Astrocyte (in vitro differentiated cells and primary cell): ENCODE measurements at regions not wholly inside any gene's neighbourhood (a gene's known extent, or its start where the extent isn't known, plus 50 kb on each side); places are given as distances from the start of the nearest gene placed in this dataset.

Experiments used
- DNase-seq: peaks from one replicate; pipeline ENCODE4 v3.0.0-alpha.2; 2010; ENCODE audit warnings: low read depth
- FAIRE-seq: peaks from 2 replicates; lab custom pipeline; 2011; peaks lifted over from hg19 to GRCh38; lab: Jason Lieb, UNC
- H2AFZ ChIP-seq: 2 replicates; pipeline ENCODE4 v1.6.0; 2012; ENCODE audit warnings: low read depth, low read length, inconsistent platforms
- H3K27ac ChIP-seq: 2 replicates; pipeline ENCODE4 v1.5.1; 2011; ENCODE audit warnings: low read depth, low read length, inconsistent platforms
- H3K27me3 ChIP-seq: 2 replicates; pipeline ENCODE4 v1.6.0; 2011; ENCODE audit warnings: low read length, inconsistent platforms; ENCODE audit not compliant: insufficient read depth
- H3K36me3 ChIP-seq: 2 replicates; pipeline ENCODE4 v1.5.1; 2011; ENCODE audit warnings: low read length, inconsistent platforms; ENCODE audit not compliant: insufficient read depth
- H3K4me1 ChIP-seq: 2 replicates; pipeline ENCODE4 v1.5.1; 2011; ENCODE audit warnings: low read length, inconsistent platforms; ENCODE audit not compliant: insufficient read depth
- H3K4me2 ChIP-seq: 2 replicates; pipeline ENCODE4 v1.6.0; 2012; ENCODE audit warnings: low read length, inconsistent platforms
- H3K4me3 ChIP-seq: 2 replicates; pipeline ENCODE4 v1.5.1; 2011; ENCODE audit warnings: low read depth, mild to moderate bottlenecking, low read length, inconsistent platforms; ENCODE audit not compliant: insufficient read depth
- H3K79me2 ChIP-seq: 2 replicates; pipeline ENCODE4 v1.6.0; 2012; ENCODE audit warnings: mild to moderate bottlenecking, low read length, inconsistent platforms; ENCODE audit not compliant: insufficient read depth
- H3K9ac ChIP-seq: 2 replicates; pipeline ENCODE4 v1.6.0; 2012; ENCODE audit warnings: mild to moderate bottlenecking, low read length, inconsistent platforms
- H3K9me3 ChIP-seq: 2 replicates; pipeline ENCODE4 v1.5.1; 2012; ENCODE audit warnings: low read depth, mild to moderate bottlenecking, low read length, inconsistent platforms; ENCODE audit not compliant: insufficient read depth
- H4K20me1 ChIP-seq: 2 replicates; pipeline ENCODE4 v1.6.0; 2012; ENCODE audit warnings: low read length, inconsistent platforms; ENCODE audit not compliant: insufficient read depth
- H3K27ac Mint-ChIP-seq: one replicate; pipeline ENCODE4 v1.8.0; 2021; ENCODE audit warnings: mild to moderate bottlenecking, mixed read lengths; ENCODE audit not compliant: unreplicated experiment
- H3K27me3 Mint-ChIP-seq: one replicate; pipeline ENCODE4 v1.8.0; 2021; ENCODE audit warnings: low read depth, mixed read lengths; ENCODE audit not compliant: unreplicated experiment
- H3K36me3 Mint-ChIP-seq: one replicate; pipeline ENCODE4 v1.8.0; 2021; ENCODE audit warnings: low read depth, mixed read lengths; ENCODE audit not compliant: unreplicated experiment
- H3K4me1 Mint-ChIP-seq: one replicate; pipeline ENCODE4 v1.8.0; 2021; ENCODE audit warnings: low read depth, mixed read lengths; ENCODE audit not compliant: unreplicated experiment
- H3K4me3 Mint-ChIP-seq: one replicate; pipeline ENCODE4 v1.8.0; 2021; ENCODE audit warnings: mild to moderate bottlenecking, moderate library complexity, mixed read lengths; ENCODE audit not compliant: unreplicated experiment
- H3K9me3 Mint-ChIP-seq: one replicate; pipeline ENCODE4 v1.8.0; 2021; ENCODE audit warnings: mild to moderate bottlenecking, mixed read lengths; ENCODE audit not compliant: unreplicated experiment
- EZH2 ChIP-seq: IDR thresholded peaks from 2 replicates; pipeline ENCODE4 v1.6.1; 2012; ENCODE audit warnings: mild to moderate bottlenecking, low read length, inconsistent platforms; ENCODE audit not compliant: insufficient read depth
- TF ChIP-seq, protein P1 (sequence below): IDR thresholded peaks from 2 replicates; pipeline ENCODE4 v1.5.1; 2011; ENCODE audit warnings: low read depth, mild to moderate bottlenecking, inconsistent platforms, low read length, moderate library complexity; ENCODE audit not compliant: insufficient read depth

DNA sequence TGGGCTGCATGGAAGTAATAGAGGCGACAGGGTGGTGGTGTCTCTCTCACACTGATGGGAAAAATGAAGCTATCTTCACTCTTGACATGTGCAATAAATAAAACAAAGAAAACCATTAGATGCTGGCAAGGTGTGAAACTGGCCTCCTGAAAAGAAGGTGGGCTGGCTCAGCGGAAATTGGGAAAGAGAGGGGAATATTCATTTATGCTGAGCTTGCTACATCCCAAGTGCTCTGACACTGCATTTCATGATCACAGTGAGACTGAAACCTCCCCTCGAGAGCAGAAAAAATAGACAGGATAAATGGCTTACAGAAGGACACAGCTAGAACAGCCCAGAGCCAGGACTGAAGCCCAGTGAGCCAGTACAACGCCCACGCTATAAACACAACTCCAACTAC, 112.1 kb upstream of the SMLR1 start:
- Mint-ChIP-seq H3K27me3 (no peaks in the 10 kb centered on the region), H3K4me3 (no peak overlapping the region), H3K4me1 (peaks cover 2% of the 10 kb centered on the region), H3K9me3 (peaks cover 2% of the 10 kb centered on the region), H3K36me3 (no peaks in the 10 kb centered on the region), H3K27ac (no peak overlapping the region)
- Histone ChIP-seq H3K4me1 (no peaks in the 10 kb centered on the region), H3K27me3 (no peaks in the 10 kb centered on the region), H3K79me2 (no peaks in the 10 kb centered on the region), H3K9me3 (no peaks in the 10 kb centered on the region), H3K4me3 (no peak overlapping the region), H3K36me3 (no peaks in the 10 kb centered on the region), H3K4me2 (no peak overlapping the region), H3K9ac (no peak overlapping the region), H4K20me1 (no peaks in the 10 kb centered on the region), H2AFZ (no peak overlapping the region), H3K27ac (no peak overlapping the region)
- TF ChIP-seq, protein P1, sequence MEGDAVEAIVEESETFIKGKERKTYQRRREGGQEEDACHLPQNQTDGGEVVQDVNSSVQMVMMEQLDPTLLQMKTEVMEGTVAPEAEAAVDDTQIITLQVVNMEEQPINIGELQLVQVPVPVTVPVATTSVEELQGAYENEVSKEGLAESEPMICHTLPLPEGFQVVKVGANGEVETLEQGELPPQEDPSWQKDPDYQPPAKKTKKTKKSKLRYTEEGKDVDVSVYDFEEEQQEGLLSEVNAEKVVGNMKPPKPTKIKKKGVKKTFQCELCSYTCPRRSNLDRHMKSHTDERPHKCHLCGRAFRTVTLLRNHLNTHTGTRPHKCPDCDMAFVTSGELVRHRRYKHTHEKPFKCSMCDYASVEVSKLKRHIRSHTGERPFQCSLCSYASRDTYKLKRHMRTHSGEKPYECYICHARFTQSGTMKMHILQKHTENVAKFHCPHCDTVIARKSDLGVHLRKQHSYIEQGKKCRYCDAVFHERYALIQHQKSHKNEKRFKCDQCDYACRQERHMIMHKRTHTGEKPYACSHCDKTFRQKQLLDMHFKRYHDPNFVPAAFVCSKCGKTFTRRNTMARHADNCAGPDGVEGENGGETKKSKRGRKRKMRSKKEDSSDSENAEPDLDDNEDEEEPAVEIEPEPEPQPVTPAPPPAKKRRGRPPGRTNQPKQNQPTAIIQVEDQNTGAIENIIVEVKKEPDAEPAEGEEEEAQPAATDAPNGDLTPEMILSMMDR, result no peak
- no peak for TF ChIP-seq EZH2
- DNase-seq (no peak), FAIRE-seq (no peak)

- H3K27me3 ChIP-seq, result no peaks in the 10 kb centered on the region
- Mint-ChIP-seq H3K27ac (no peak overlapping the region), H3K36me3 (no peaks in the 10 kb centered on the region), H3K4me3 (no peak overlapping the region), H3K4me1 (peaks cover 2% of the 10 kb centered on the region), H3K9me3 (peaks cover 2% of the 10 kb centered on the region), H3K27me3 (no peaks in the 10 kb centered on the region)
- H3K4me1 ChIP-seq, result no peaks in the 10 kb centered on the region
- no peak overlapping the region for H3K9ac ChIP-seq
- H4K20me1 ChIP-seq, result no peaks in the 10 kb centered on the region
- DNase-seq (no peak), FAIRE-seq (no peak)
- no peak for TF ChIP-seq EZH2
- TF ChIP-seq, protein P1, result no peak
- H3K36me3 ChIP-seq, result no peaks in the 10 kb centered on the region
- H3K9me3 ChIP-seq, result no peaks in the 10 kb centered on the region
- H2AFZ ChIP-seq, result no peak overlapping the region
- no peak overlapping the region for H3K4me3 ChIP-seq
- H3K79me2 ChIP-seq, result no peaks in the 10 kb centered on the region
- no peak overlapping the region for H3K4me2 ChIP-seq
- no peak overlapping the region for H3K27ac ChIP-seq
Observed at GRCh38 chr6:130716466-130716865, 110.7 kb upstream of the SMLR1 start.

DNA sequence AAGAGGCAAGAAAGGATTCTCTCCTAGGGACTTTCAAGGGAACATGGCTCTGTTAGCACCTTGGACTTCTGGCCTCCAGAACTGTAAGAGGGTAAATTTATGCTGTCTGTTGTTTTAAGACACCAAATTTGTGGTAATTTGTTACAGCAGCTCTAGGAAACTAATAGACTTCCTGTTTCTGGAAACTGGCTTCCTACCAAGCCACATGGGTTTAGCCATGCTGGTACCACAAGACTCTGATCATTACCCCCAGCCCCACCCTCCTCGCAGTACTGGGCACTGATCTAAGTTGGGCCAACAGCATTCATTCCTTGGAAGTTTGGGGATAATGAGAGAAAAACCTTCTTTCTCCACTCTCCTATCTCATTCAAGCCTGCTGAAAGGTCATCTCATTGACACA, 109.5 kb upstream of the SMLR1 start:
- peaks cover 4% of the 10 kb centered on the region for H3K9me3 Mint-ChIP-seq
- Histone ChIP-seq H4K20me1 (no peaks in the 10 kb centered on the region), H3K4me1 (no peaks in the 10 kb centered on the region), H3K27me3 (no peaks in the 10 kb centered on the region), H3K4me3 (no peak overlapping the region), H3K4me2 (no peak overlapping the region), H2AFZ (no peak overlapping the region), H3K36me3 (no peaks in the 10 kb centered on the region), H3K9me3 (no peaks in the 10 kb centered on the region), H3K27ac (no peak overlapping the region), H3K9ac (no peak overlapping the region), H3K79me2 (no peaks in the 10 kb centered on the region)
- no peaks in the 10 kb centered on the region for H3K36me3 Mint-ChIP-seq
- no peak overlapping the region for H3K4me3 Mint-ChIP-seq
- TF ChIP-seq EZH2, result no peak
- TF ChIP-seq, protein P1, result no peak
- no peaks in the 10 kb centered on the region for H3K27me3 Mint-ChIP-seq
- FAIRE-seq (no peak), DNase-seq (no peak)
- peaks cover 2% of the 10 kb centered on the region for H3K4me1 Mint-ChIP-seq
- H3K27ac Mint-ChIP-seq, result no peak overlapping the region
